HG02885 (cell line): ENCODE measurements at regions not wholly inside any gene's neighbourhood (a gene's known extent, or its start where the extent isn't known, plus 50 kb on each side); places are given as distances from the start of the nearest gene placed in this dataset.

ENCODE experiments used
- ATAC-seq: cut with Tn5 transposase; IDR thresholded peaks from one replicate; pipeline ENCODE4 v1.9.1; 2021; ENCODE audit warnings: mild to moderate bottlenecking; ENCODE audit not compliant: unreplicated experiment, poor library complexity

- no peak for ATAC-seq
Measured at GRCh38 chr18:22467760-22468553, 50.2 kb upstream of the CTAGE1 start.

GRCh38 chr18:22468554-22468891 is 50.8 kb upstream of the CTAGE1 start:
- ATAC-seq, result no peak

- ATAC-seq, result no peak
Measured at GRCh38 chr18:22469061-22469734, 51.5 kb upstream of the CTAGE1 start.

GRCh38 chr18:22469926-22470247 is 52.2 kb upstream of the CTAGE1 start:
- ATAC-seq, result no peak

- no peak for ATAC-seq
Measured at GRCh38 chr18:22470248-22471235, 52.8 kb upstream of the CTAGE1 start.

GRCh38 chr18:22471546-22472131 is 53.9 kb upstream of the CTAGE1 start:
- no peak for ATAC-seq

- no peak for ATAC-seq
Measured at GRCh38 chr18:22473366-22473765, 55.7 kb upstream of the CTAGE1 start.

- no peak for ATAC-seq
Measured at GRCh38 chr18:22475426-22476100, 57.8 kb upstream of the CTAGE1 start.

GRCh38 chr18:22477222-22477621 is 59.5 kb upstream of the CTAGE1 start:
- no peak for ATAC-seq

GRCh38 chr18:22482948-22483347 is 65.2 kb upstream of the CTAGE1 start:
- no peak for ATAC-seq

- no peak for ATAC-seq
Measured at GRCh38 chr18:22483407-22483806, 65.7 kb upstream of the CTAGE1 start.

- no peak for ATAC-seq
Measured at GRCh38 chr18:22484471-22484870, 66.8 kb upstream of the CTAGE1 start.

GRCh38 chr18:22485808-22486244 is 68.1 kb upstream of the CTAGE1 start:
- no peak for ATAC-seq

GRCh38 chr18:22486667-22487066 is 69.0 kb upstream of the CTAGE1 start:
- ATAC-seq, result no peak

GRCh38 chr18:22488554-22488953 is 70.8 kb upstream of the CTAGE1 start:
- ATAC-seq, result no peak

- no peak for ATAC-seq
Measured at GRCh38 chr18:22489704-22490103, 72.0 kb upstream of the CTAGE1 start.

- no peak for ATAC-seq
Measured at GRCh38 chr18:22490429-22490846, 72.7 kb upstream of the CTAGE1 start.

- ATAC-seq, result no peak
Measured at GRCh38 chr18:22493255-22493654, 75.5 kb upstream of the CTAGE1 start.

- no peak for ATAC-seq
Measured at GRCh38 chr18:22493940-22494339, 76.2 kb upstream of the CTAGE1 start.

- ATAC-seq, result no peak
Measured at GRCh38 chr18:22494771-22495170, 77.1 kb upstream of the CTAGE1 start.
